NOMO-1 treated with dmso at 0.1 percent for 144 hours (cell line): ENCODE measurements at regions not wholly inside any gene's neighbourhood (a gene's known extent, or its start where the extent isn't known, plus 50 kb on each side); places are given as distances from the start of the nearest gene placed in this dataset.

Source experiments
- DNase-seq: peaks from one replicate; lab custom pipeline; 2025; ENCODE audit not compliant: unreplicated experiment; lab: John Stamatoyannopoulos, UW

GRCh38 chr1:243917177-243917862, 67.3 kb upstream of the AKT3 start:
- DNase-seq = peak; percentile 12

- no peak for DNase-seq
Measured at GRCh38 chr1:243916160-243916559, 66.1 kb upstream of the AKT3 start.

- DNase-seq = no peak
Measured at GRCh38 chr1:243912347-243912746, 62.3 kb upstream of the AKT3 start.

- DNase-seq = peak; percentile 74
Measured at GRCh38 chr1:243910607-243911006, 60.6 kb upstream of the AKT3 start.

GRCh38 chr1:243903895-243904294, 53.9 kb upstream of the AKT3 start:
- DNase-seq = no peak

- DNase-seq = no peak
Measured at GRCh38 chr1:243903041-243903440, 53.0 kb upstream of the AKT3 start.

GRCh38 chr1:243902100-243902499, 52.1 kb upstream of the AKT3 start:
- DNase-seq = no peak
